HepG2 (cell line): ENCODE measurements at regions not wholly inside any gene's neighbourhood (a gene's known extent, or its start where the extent isn't known, plus 50 kb on each side); places are given as distances from the start of the nearest gene placed in this dataset.

Experiments
- FOXA1 ChIP-seq, 2 experiments: fragments of 450-650 bp in 1 of 2; sonication (generic) in 1 of 2; formaldehyde crosslinking in 1 of 2; IDR thresholded peaks; 2 replicates each; pipeline versions ENCODE4 v1.4.0 to v1.6.1; 2016 to 2020; ENCODE audit warnings: missing genetic modification reagents in 1 of 2
- KDM5A ChIP-seq: fragments of 200-600 bp; sonication (generic); IDR thresholded peaks from 2 replicates; pipeline ENCODE4 v1.7.0; 2018; ENCODE audit warnings: antibody characterized with exemption, mild to moderate bottlenecking, low read length, borderline replicate concordance
- POLR2A ChIP-seq, 2 experiments: IDR thresholded peaks; 2 replicates each; pipeline ENCODE4 v1.6.1; 2011; ENCODE audit warnings: low read depth in 2 of 2, low read length in 2 of 2, mild to moderate bottlenecking in 1 of 2, moderate library complexity in 1 of 2; ENCODE audit not compliant: insufficient read depth in 1 of 2
- ZNF841 ChIP-seq: sonication (generic); formaldehyde crosslinking; IDR thresholded peaks from 2 replicates; pipeline ENCODE4 v1.8.1; 2023; ENCODE audit warnings: missing genetic modification reagents, borderline replicate concordance
- ZNF891 ChIP-seq: sonication (generic); formaldehyde crosslinking; IDR thresholded peaks from 2 replicates; pipeline ENCODE4 v1.5.0; 2020; ENCODE audit warnings: mild to moderate bottlenecking, missing genetic modification reagents
- TF ChIP-seq, protein P1 (sequence below): IDR thresholded peaks from 2 replicates; pipeline ENCODE4 v1.6.1; 2016
- TF ChIP-seq, protein P2 (sequence below): sonication (generic); formaldehyde crosslinking; IDR thresholded peaks from 2 replicates; pipeline ENCODE4 v1.5.0; 2020; ENCODE audit warnings: mild to moderate bottlenecking, missing genetic modification reagents, moderate library complexity
- TF ChIP-seq, protein P3 (sequence below): IDR thresholded peaks from 2 replicates; pipeline ENCODE4 v1.6.1; 2016; ENCODE audit warnings: control low read depth
- TF ChIP-seq, protein P4 (sequence below): IDR thresholded peaks from 2 replicates; pipeline ENCODE4 v1.6.1; 2012; ENCODE audit warnings: inconsistent platforms

DNA sequence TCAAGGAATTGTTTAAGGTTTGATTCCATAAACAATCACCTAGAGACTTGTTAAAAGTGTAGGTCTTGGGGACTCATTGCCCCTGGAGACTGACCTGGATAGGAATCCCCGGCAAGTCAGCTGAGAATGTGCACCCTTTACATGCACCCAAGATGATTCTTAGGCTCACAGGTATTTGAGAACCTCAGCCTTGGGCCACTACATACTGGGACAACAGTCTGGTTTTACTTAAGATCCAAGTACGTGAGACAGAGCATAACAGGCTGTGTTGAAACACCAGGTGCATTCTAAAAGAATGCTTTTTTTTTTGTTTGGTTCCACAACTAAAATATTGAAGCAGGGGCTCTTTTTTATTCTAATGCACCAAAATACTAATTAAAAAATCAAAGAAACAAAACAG lies 215.8 kb downstream of the TMX3 start:
- TF ChIP-seq ZNF891 (CRISPR knock-in tag) (no peak), ZNF841 (no peak), POLR2A (IDR thresholded peaks at IDR 0.05; ENCODE audit: insufficient read depth in 1 of 2, low read depth in 2 of 2, low read length in 2 of 2) (no peak), KDM5A (no peak), FOXA1 (IDR thresholded peaks at IDR 0.05) (no peak), FOXA1 (CRISPR knock-in tag; IDR thresholded peaks at IDR 0.05) (no peak)
- TF ChIP-seq, protein P1, sequence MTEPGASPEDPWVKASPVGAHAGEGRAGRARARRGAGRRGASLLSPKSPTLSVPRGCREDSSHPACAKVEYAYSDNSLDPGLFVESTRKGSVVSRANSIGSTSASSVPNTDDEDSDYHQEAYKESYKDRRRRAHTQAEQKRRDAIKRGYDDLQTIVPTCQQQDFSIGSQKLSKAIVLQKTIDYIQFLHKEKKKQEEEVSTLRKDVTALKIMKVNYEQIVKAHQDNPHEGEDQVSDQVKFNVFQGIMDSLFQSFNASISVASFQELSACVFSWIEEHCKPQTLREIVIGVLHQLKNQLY (CRISPR knock-in tag), result no peak
- TF ChIP-seq, protein P2, sequence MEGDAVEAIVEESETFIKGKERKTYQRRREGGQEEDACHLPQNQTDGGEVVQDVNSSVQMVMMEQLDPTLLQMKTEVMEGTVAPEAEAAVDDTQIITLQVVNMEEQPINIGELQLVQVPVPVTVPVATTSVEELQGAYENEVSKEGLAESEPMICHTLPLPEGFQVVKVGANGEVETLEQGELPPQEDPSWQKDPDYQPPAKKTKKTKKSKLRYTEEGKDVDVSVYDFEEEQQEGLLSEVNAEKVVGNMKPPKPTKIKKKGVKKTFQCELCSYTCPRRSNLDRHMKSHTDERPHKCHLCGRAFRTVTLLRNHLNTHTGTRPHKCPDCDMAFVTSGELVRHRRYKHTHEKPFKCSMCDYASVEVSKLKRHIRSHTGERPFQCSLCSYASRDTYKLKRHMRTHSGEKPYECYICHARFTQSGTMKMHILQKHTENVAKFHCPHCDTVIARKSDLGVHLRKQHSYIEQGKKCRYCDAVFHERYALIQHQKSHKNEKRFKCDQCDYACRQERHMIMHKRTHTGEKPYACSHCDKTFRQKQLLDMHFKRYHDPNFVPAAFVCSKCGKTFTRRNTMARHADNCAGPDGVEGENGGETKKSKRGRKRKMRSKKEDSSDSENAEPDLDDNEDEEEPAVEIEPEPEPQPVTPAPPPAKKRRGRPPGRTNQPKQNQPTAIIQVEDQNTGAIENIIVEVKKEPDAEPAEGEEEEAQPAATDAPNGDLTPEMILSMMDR (CRISPR knock-in tag), result no peak
- TF ChIP-seq, protein P3, sequence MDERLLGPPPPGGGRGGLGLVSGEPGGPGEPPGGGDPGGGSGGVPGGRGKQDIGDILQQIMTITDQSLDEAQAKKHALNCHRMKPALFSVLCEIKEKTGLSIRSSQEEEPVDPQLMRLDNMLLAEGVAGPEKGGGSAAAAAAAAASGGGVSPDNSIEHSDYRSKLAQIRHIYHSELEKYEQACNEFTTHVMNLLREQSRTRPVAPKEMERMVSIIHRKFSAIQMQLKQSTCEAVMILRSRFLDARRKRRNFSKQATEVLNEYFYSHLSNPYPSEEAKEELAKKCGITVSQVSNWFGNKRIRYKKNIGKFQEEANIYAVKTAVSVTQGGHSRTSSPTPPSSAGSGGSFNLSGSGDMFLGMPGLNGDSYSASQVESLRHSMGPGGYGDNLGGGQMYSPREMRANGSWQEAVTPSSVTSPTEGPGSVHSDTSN (CRISPR knock-in tag), result no peak
- TF ChIP-seq, protein P4, sequence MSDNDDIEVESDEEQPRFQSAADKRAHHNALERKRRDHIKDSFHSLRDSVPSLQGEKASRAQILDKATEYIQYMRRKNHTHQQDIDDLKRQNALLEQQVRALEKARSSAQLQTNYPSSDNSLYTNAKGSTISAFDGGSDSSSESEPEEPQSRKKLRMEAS, result no peak
